ENCODE measurements at regions not wholly inside any gene's neighbourhood (a gene's known extent, or its start where the extent isn't known, plus 50 kb on each side); places are given as distances from the start of the nearest gene placed in this dataset.

- TF ChIP-seq POLR2A (IDR thresholded peaks at IDR 0.05; ENCODE audit: low read length) (no peak), MAX (IDR thresholded peaks at IDR 0.05) (no peak), ESRRA (IDR thresholded peaks at IDR 0.05; ENCODE audit: borderline replicate concordance, low read length) (no peak), RARB (CRISPR knock-in tag; IDR thresholded peaks at IDR 0.05) (no peak), CTCF (IDR thresholded peaks at IDR 0.05) (no peak), SMC3 (IDR thresholded peaks at IDR 0.05) (no peak), HDAC2 (IDR thresholded peaks at IDR 0.05) (no peak), MYC (IDR thresholded peaks at IDR 0.05; ENCODE audit: borderline replicate concordance, low read length) (no peak), JUN (IDR thresholded peaks at IDR 0.05) (no peak), PBX3 (IDR thresholded peaks at IDR 0.05) (no peak), PHF8 (IDR thresholded peaks at IDR 0.05; ENCODE audit: borderline replicate concordance, low read depth) (no peak), REST (IDR thresholded peaks at IDR 0.05) (no peak), ZFP36 (IDR thresholded peaks at IDR 0.05; ENCODE audit: borderline replicate concordance, partially characterized antibody) (no peak)
Observed at GRCh38 chr1:34303218-34303617, 126.5 kb downstream of the C1orf94 start.
